Caco-2 (cell line): ENCODE measurements at regions not wholly inside any gene's neighbourhood (a gene's known extent, or its start where the extent isn't known, plus 50 kb on each side); places are given as distances from the start of the nearest gene placed in this dataset.

Source experiments
- BruUV-seq: library from RNA; stranded (reverse); fragments of 400-500 nt; replicated peaks from 2 replicates; lab custom pipeline; 2021; lab: Mats Ljungman, UMichigan
- CTCF ChIA-PET: fragments of 300-600 bp; sonication (Branson Sonifier 250); formaldehyde crosslinking; loops from one replicate; lab custom pipeline; 2022; ENCODE audit warnings: antibody characterized with exemption; lab: Charles Lee
- POLR2A ChIA-PET: fragments of 300-600 bp; sonication (Branson Sonifier 250); formaldehyde crosslinking; loops from one replicate; lab custom pipeline; 2022; ENCODE audit warnings: antibody characterized with exemption; lab: Charles Lee
- DNase-seq, 2 experiments: peaks; one replicate each; pipeline versions ENCODE4 v3.0.0 to v3.0.0-alpha.2; 2020 to 2022
- H3K27me3 ChIP-seq: replicated peaks from 2 replicates; pipeline ENCODE4 v1.6.0; 2011; ENCODE audit warnings: low read length; ENCODE audit not compliant: control insufficient read depth, insufficient read depth
- H3K36me3 ChIP-seq: 2 replicates; pipeline ENCODE4 v1.5.1; 2011; ENCODE audit warnings: low read length; ENCODE audit not compliant: control insufficient read depth, insufficient read depth
- H3K4me1 ChIP-seq: fragments of 250-450 bp; sonication (Bioruptor Pico); 2 replicates; pipeline ENCODE4 v1.5.1; 2020; ENCODE audit warnings: mild to moderate bottlenecking
- H3K4me3 ChIP-seq: 2 replicates; pipeline ENCODE4 v1.5.1; 2011; ENCODE audit warnings: low read depth, mild to moderate bottlenecking, control low read depth, low read length
- H3K9me3 ChIP-seq: fragments of 250-450 bp; sonication (Bioruptor Pico); 2 replicates; pipeline ENCODE4 v1.5.1; 2020; ENCODE audit warnings: mild to moderate bottlenecking, moderate library complexity
- H3K27ac Mint-ChIP-seq: one replicate; pipeline ENCODE4 v1.8.0; 2022; ENCODE audit warnings: mixed read lengths; ENCODE audit not compliant: unreplicated experiment
- H3K27me3 Mint-ChIP-seq: one replicate; pipeline ENCODE4 v1.8.0; 2022; ENCODE audit warnings: mixed read lengths; ENCODE audit not compliant: insufficient read depth, unreplicated experiment
- H3K36me3 Mint-ChIP-seq: one replicate; pipeline ENCODE4 v1.8.0; 2022; ENCODE audit warnings: mild to moderate bottlenecking, mixed read lengths; ENCODE audit not compliant: insufficient read depth, unreplicated experiment
- H3K4me1 Mint-ChIP-seq: one replicate; pipeline ENCODE4 v1.8.0; 2022; ENCODE audit warnings: low read depth, mixed read lengths; ENCODE audit not compliant: unreplicated experiment
- H3K4me3 Mint-ChIP-seq: one replicate; pipeline ENCODE4 v1.8.0; 2022; ENCODE audit warnings: mild to moderate bottlenecking, moderate library complexity, mixed read lengths; ENCODE audit not compliant: unreplicated experiment
- H3K9me3 Mint-ChIP-seq: one replicate; pipeline ENCODE4 v1.8.0; 2022; ENCODE audit warnings: mixed read lengths; ENCODE audit not compliant: unreplicated experiment
- CTCF ChIP-seq, 2 experiments: fragments of 200-600 bp in 1 of 2; IDR thresholded peaks; 1 replicate in 1 of 2; 2 replicates in 1 of 2; pipeline versions ENCODE4 v1.5.1 to v1.8.0; 2011 to 2022; ENCODE audit warnings: antibody characterized with exemption in 1 of 2, control low read depth in 1 of 2, inconsistent platforms in 1 of 2, low read depth in 1 of 2, low read length in 1 of 2, mild to moderate bottlenecking in 1 of 2, moderate library complexity in 1 of 2; ENCODE audit not compliant: insufficient read depth in 1 of 2, severe bottlenecking in 1 of 2, unreplicated experiment in 1 of 2
- intact Hi-C: fragments of 100-400 bp; cut with micrococcal nuclease; formaldehyde crosslinking; loops from one replicate; pipeline ENCODE4 v1.10.0; 2022; ENCODE audit not compliant: unreplicated experiment

GRCh38 chr10:60604342-60604741, 173.9 kb upstream of the CDK1 start:
- no peaks in the 10 kb centered on the region for H3K27me3 ChIP-seq
- Mint-ChIP-seq H3K4me1 (no peaks in the 10 kb centered on the region), H3K27ac (no peak overlapping the region), H3K9me3 (no peaks in the 10 kb centered on the region), H3K36me3 (no peaks in the 10 kb centered on the region), H3K4me3 (no peak overlapping the region), H3K27me3 (no peaks in the 10 kb centered on the region)
- no peaks in the 10 kb centered on the region for H3K36me3 ChIP-seq
- H3K9me3 ChIP-seq, result no peaks in the 10 kb centered on the region
- intact Hi-C loops, result no loop called here
- TF ChIP-seq CTCF (IDR thresholded peaks at IDR 0.05; ENCODE audit: insufficient read depth in 1 of 2, low read depth in 1 of 2, low read length in 1 of 2, severe bottlenecking in 1 of 2, unreplicated experiment in 1 of 2), result no peak
- CTCF ChIA-PET, result no interaction called here
- no TSS peak for BruUV-seq
- H3K4me1 ChIP-seq, result no peaks in the 10 kb centered on the region
- POLR2A ChIA-PET, result no interaction called here
- H3K4me3 ChIP-seq, result no peak overlapping the region
- DNase-seq, result no peak

GRCh38 chr10:60597513-60597912, 180.8 kb upstream of the CDK1 start:
- Histone ChIP-seq H3K9me3 (no peaks in the 10 kb centered on the region), H3K4me1 (no peaks in the 10 kb centered on the region), H3K36me3 (no peaks in the 10 kb centered on the region), H3K4me3 (no peak overlapping the region), H3K27me3 (no peaks in the 10 kb centered on the region)
- DNase-seq, result no peak
- intact Hi-C loops, result no loop called here
- no peaks in the 10 kb centered on the region for H3K27me3 Mint-ChIP-seq
- no peaks in the 10 kb centered on the region for H3K36me3 Mint-ChIP-seq
- ChIA-PET POLR2A (interaction anchor here (0.6 kb wide), 1 partner anchor 30 kb away, joined by 3 read pairs; no protein-coding TSS in a partner anchor), CTCF (interaction anchor here (1.0 kb wide), 1 partner anchor 154 kb away, joined by 5 read pairs; no protein-coding TSS in a partner anchor)
- no peak for TF ChIP-seq CTCF (IDR thresholded peaks at IDR 0.05; ENCODE audit: insufficient read depth in 1 of 2, low read depth in 1 of 2, low read length in 1 of 2, severe bottlenecking in 1 of 2, unreplicated experiment in 1 of 2)
- peaks cover 6% of the 10 kb centered on the region for H3K4me1 Mint-ChIP-seq
- no peak overlapping the region for H3K4me3 Mint-ChIP-seq
- H3K27ac Mint-ChIP-seq, result no peak overlapping the region
- no peaks in the 10 kb centered on the region for H3K9me3 Mint-ChIP-seq
- no TSS peak for BruUV-seq

- Histone ChIP-seq H3K4me3 (no peak overlapping the region), H3K9me3 (no peaks in the 10 kb centered on the region), H3K27me3 (no peaks in the 10 kb centered on the region), H3K4me1 (no peaks in the 10 kb centered on the region), H3K36me3 (no peaks in the 10 kb centered on the region)
- no peak overlapping the region for H3K4me3 Mint-ChIP-seq
- H3K4me1 Mint-ChIP-seq, result peaks cover 6% of the 10 kb centered on the region
- no peaks in the 10 kb centered on the region for H3K27me3 Mint-ChIP-seq
- no peak for TF ChIP-seq CTCF (IDR thresholded peaks at IDR 0.05; ENCODE audit: insufficient read depth in 1 of 2, low read depth in 1 of 2, low read length in 1 of 2, severe bottlenecking in 1 of 2, unreplicated experiment in 1 of 2)
- no peak for DNase-seq
- H3K36me3 Mint-ChIP-seq, result no peaks in the 10 kb centered on the region
- intact Hi-C loops, result no loop called here
- BruUV-seq, result no TSS peak
- H3K27ac Mint-ChIP-seq, result no peak overlapping the region
- H3K9me3 Mint-ChIP-seq, result no peaks in the 10 kb centered on the region
- POLR2A ChIA-PET, result no interaction called here
- CTCF ChIA-PET, result no interaction called here
These were observed 182.4 kb upstream of the CDK1 start for GRCh38 chr10:60595852-60596251.
